BE2C (cell line): ENCODE measurements at regions not wholly inside any gene's neighbourhood (a gene's known extent, or its start where the extent isn't known, plus 50 kb on each side); places are given as distances from the start of the nearest gene placed in this dataset.

Experiments
- DNase-seq: peaks from one replicate; pipeline ENCODE4 v3.0.0-alpha.2; 2020
- H3K27me3 ChIP-seq: fragments of 250-450 bp; sonication (Bioruptor Pico); 2 replicates; pipeline ENCODE4 v1.5.1; 2020; ENCODE audit warnings: mild to moderate bottlenecking
- H3K36me3 ChIP-seq: fragments of 250-450 bp; sonication (Bioruptor Pico); 2 replicates; pipeline ENCODE4 v1.5.1; 2020; ENCODE audit warnings: mild to moderate bottlenecking
- H3K4me1 ChIP-seq: fragments of 250-450 bp; sonication (Bioruptor Pico); 2 replicates; pipeline ENCODE4 v1.5.1; 2020
- H3K4me3 ChIP-seq: 2 replicates; pipeline ENCODE4 v1.5.1; 2011; ENCODE audit warnings: low read depth, low read length
- H3K9me3 ChIP-seq: fragments of 250-450 bp; sonication (Bioruptor Pico); 2 replicates; pipeline ENCODE4 v1.5.1; 2020
- TF ChIP-seq, protein P1 (sequence below): IDR thresholded peaks from 2 replicates; pipeline ENCODE4 v1.5.1; 2012; ENCODE audit warnings: mild to moderate bottlenecking, low read depth, low read length

DNA sequence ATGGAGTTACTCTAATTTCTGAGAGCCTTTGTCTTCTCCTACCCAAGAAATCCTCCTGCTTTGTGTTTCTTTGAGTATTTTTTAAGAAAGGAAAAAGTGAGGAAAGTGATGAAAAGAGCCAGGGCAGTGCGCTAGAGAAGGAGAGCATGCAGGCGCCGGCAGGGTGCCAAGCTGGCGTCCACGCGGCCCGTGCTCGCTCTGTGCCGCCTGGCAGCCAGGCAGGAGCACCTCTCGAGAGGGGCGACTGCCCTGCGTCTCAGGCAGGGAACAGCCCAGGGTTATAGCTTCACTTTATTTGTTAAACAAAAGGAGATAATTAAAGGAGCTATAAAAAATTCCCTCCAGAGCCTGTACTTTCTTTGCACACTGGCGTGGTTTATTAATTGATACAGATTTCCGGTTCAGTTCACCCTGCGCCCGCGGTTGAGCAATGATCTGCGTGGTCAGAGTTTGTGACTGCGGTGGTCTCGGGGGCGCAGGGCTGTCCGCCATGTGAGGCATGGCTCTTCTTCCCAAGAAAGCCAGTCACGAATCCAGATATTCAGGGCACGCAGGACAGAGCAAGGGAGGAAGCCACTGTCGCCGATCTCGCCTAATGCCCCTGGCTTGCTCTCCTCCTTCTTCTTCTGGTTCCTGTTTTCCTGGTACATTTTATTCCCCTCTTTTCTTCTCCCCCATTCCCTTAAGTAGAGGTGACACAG is 110.8 kb upstream of the PAQR3 start:
- DNase-seq = no peak
- H3K27me3 ChIP-seq = no peaks in the 10 kb centered on the region
- no peak overlapping the region for H3K4me3 ChIP-seq
- H3K9me3 ChIP-seq = no peaks in the 10 kb centered on the region
- no peaks in the 10 kb centered on the region for H3K36me3 ChIP-seq
- no peaks in the 10 kb centered on the region for H3K4me1 ChIP-seq
- TF ChIP-seq, protein P1, sequence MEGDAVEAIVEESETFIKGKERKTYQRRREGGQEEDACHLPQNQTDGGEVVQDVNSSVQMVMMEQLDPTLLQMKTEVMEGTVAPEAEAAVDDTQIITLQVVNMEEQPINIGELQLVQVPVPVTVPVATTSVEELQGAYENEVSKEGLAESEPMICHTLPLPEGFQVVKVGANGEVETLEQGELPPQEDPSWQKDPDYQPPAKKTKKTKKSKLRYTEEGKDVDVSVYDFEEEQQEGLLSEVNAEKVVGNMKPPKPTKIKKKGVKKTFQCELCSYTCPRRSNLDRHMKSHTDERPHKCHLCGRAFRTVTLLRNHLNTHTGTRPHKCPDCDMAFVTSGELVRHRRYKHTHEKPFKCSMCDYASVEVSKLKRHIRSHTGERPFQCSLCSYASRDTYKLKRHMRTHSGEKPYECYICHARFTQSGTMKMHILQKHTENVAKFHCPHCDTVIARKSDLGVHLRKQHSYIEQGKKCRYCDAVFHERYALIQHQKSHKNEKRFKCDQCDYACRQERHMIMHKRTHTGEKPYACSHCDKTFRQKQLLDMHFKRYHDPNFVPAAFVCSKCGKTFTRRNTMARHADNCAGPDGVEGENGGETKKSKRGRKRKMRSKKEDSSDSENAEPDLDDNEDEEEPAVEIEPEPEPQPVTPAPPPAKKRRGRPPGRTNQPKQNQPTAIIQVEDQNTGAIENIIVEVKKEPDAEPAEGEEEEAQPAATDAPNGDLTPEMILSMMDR = no peak

DNA sequence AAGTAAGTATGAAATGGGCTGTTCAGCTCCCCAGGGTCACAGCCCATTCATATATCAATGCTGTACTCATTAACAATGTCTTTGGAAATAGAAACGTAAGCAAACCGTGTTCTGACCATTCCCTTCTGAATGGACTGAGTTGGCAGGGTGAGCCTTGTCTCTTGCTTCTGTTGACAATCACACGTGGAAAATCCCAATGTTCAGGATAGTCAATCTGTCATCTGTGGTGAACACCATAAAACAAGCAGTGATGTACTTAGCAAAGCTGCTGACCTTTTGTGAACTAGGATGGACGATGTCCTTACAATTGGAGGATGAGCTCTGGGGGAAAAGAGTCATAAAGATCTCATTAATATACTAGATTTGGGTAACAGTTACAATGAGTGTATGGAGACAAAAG is 109.6 kb upstream of the PAQR3 start:
- Histone ChIP-seq H3K36me3 (no peaks in the 10 kb centered on the region), H3K9me3 (no peaks in the 10 kb centered on the region), H3K4me3 (no peak overlapping the region), H3K4me1 (no peaks in the 10 kb centered on the region), H3K27me3 (no peaks in the 10 kb centered on the region)
- TF ChIP-seq, protein P1 = no peak
- no peak for DNase-seq

DNA sequence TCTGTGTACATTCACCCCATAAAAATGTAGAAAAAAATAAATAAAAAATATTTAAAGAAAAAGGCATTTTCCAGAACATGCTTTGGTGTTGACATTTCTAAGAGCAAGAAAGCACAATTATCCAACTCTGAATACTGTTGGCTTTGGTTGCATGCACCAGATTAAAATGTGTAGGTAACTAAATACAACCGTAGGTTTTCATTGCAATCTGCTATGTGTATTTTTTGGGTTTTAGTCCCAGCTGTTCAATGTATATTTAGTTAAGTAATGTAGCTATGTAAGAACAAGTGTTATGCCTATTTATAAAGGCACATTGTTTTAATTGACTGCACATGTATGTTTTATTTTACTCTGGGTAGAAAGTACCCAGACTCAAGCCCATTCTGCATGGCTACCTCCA is 108.1 kb upstream of the PAQR3 start:
- no peaks in the 10 kb centered on the region for H3K36me3 ChIP-seq
- H3K4me3 ChIP-seq = no peak overlapping the region
- H3K4me1 ChIP-seq = no peaks in the 10 kb centered on the region
- TF ChIP-seq, protein P1 = no peak
- DNase-seq = no peak
- no peaks in the 10 kb centered on the region for H3K9me3 ChIP-seq
- H3K27me3 ChIP-seq = no peaks in the 10 kb centered on the region

DNA sequence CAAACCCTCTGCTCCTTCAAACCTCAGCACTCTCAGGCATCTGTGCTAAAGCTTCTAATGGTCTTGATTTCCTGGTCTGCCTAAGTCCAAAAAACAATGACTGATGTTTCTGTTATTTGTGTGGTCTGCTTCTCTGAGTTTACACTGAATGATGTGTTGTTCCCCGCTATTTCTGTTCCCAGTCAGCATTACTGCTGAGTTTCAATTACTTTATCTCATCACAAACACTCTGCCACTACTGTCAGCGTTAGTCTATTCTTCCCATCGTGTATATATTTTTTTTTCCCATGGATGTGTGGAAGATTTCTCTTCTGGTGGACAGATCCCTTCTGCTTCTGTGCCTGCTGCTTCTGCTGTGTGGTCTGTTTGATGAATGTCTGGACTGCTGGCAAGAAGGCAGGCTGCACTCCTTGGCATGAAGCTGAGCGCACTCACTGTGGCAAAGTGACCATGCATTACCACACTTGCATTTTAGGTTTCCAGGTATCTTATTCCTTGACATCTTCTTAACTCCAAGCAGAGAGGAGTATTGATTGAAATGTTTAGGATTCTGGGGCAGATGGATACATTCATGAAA is 106.9 kb upstream of the PAQR3 start:
- no peak overlapping the region for H3K4me3 ChIP-seq
- H3K4me1 ChIP-seq = no peaks in the 10 kb centered on the region
- TF ChIP-seq, protein P1 = no peak
- DNase-seq = no peak
- no peaks in the 10 kb centered on the region for H3K36me3 ChIP-seq
- H3K9me3 ChIP-seq = no peaks in the 10 kb centered on the region
- H3K27me3 ChIP-seq = no peaks in the 10 kb centered on the region

DNA sequence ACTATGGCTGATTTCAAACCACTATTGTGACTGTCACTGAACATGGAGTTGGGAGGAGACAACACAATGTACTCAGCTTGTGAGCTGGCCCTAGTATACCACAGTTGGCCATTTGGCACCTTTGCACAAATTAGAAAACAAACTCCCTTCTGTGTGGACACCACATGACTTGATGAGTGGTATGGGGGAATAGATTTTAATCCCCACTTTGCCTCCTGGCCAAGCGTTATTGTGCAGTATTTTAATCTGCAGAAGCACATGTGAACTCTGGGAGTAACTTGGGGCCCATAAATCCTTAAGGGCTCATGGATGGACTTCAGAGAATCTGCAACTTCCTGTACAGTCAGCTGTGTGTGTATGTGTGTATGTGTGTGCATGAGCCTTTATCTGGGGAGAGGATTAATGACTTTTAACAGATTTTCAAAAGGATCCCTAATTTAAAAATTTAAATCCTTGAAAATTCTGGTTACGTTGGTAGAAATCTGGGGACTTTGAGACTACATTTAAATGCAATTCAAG is 105.0 kb upstream of the PAQR3 start:
- DNase-seq = no peak

More for the DNA sequence above, 105.0 kb upstream of the PAQR3 start:
- TF ChIP-seq, protein P1 = no peak
- no peak overlapping the region for H3K4me3 ChIP-seq
- H3K9me3 ChIP-seq = no peaks in the 10 kb centered on the region
- H3K36me3 ChIP-seq = no peaks in the 10 kb centered on the region
- H3K4me1 ChIP-seq = no peaks in the 10 kb centered on the region
- no peaks in the 10 kb centered on the region for H3K27me3 ChIP-seq
